ENCODE measurements at regions not wholly inside any gene's neighbourhood (a gene's known extent, or its start where the extent isn't known, plus 50 kb on each side); places are given as distances from the start of the nearest gene placed in this dataset.

GRCh38 chr5:124421584-124421983, 324.9 kb downstream of the ZNF608 start:
- no peak for DNase-seq (ENCODE audit: low read depth in 2 of 2)

GRCh38 chr5:124420952-124421351, 325.5 kb downstream of the ZNF608 start:
- DNase-seq (ENCODE audit: low read depth in 2 of 2), result no peak

GRCh38 chr5:124419531-124419930, 326.9 kb downstream of the ZNF608 start:
- no peak for DNase-seq (ENCODE audit: low read depth in 2 of 2)

GRCh38 chr5:124418390-124418789, 328.0 kb downstream of the ZNF608 start:
- no peak for DNase-seq (ENCODE audit: low read depth in 2 of 2)

GRCh38 chr5:124417196-124417595, 329.2 kb downstream of the ZNF608 start:
- DNase-seq (ENCODE audit: low read depth in 2 of 2), result no peak

GRCh38 chr5:124416627-124417026, 329.8 kb downstream of the ZNF608 start:
- no peak for DNase-seq (ENCODE audit: low read depth in 2 of 2)

- no peak for DNase-seq (ENCODE audit: low read depth in 2 of 2)
These were observed 331.5 kb downstream of the ZNF608 start for GRCh38 chr5:124414973-124415372.

GRCh38 chr5:124410539-124411488, 335.6 kb downstream of the ZNF608 start:
- no peak for DNase-seq (ENCODE audit: low read depth in 2 of 2)

GRCh38 chr5:124408738-124409453, 337.5 kb downstream of the ZNF608 start:
- no peak for DNase-seq (ENCODE audit: low read depth in 2 of 2)

- no peak for DNase-seq (ENCODE audit: low read depth in 2 of 2)
These were observed 341.6 kb downstream of the ZNF608 start for GRCh38 chr5:124404796-124405195.

- no peak for DNase-seq (ENCODE audit: low read depth in 2 of 2)
These were observed 343.2 kb downstream of the ZNF608 start for GRCh38 chr5:124403281-124403680.

- no peak for DNase-seq (ENCODE audit: low read depth in 2 of 2)
These were observed 344.3 kb downstream of the ZNF608 start for GRCh38 chr5:124402144-124402581.

GRCh38 chr5:124401476-124402143, 344.8 kb downstream of the ZNF608 start:
- DNase-seq (ENCODE audit: low read depth in 2 of 2), result no peak

GRCh38 chr5:124399426-124399961, 346.9 kb downstream of the ZNF608 start:
- DNase-seq (ENCODE audit: low read depth in 2 of 2), result no peak

- DNase-seq (ENCODE audit: low read depth in 2 of 2), result no peak
These were observed 348.0 kb downstream of the ZNF608 start for GRCh38 chr5:124398460-124398859.

GRCh38 chr5:124397317-124397716, 349.1 kb downstream of the ZNF608 start:
- DNase-seq (ENCODE audit: low read depth in 2 of 2), result no peak

- DNase-seq (ENCODE audit: low read depth in 2 of 2), result no peak
These were observed 350.5 kb downstream of the ZNF608 start for GRCh38 chr5:124395926-124396325.

- no peak for DNase-seq (ENCODE audit: low read depth in 2 of 2)
These were observed 351.2 kb downstream of the ZNF608 start for GRCh38 chr5:124395287-124395686.

GRCh38 chr5:124394700-124395245, 351.7 kb downstream of the ZNF608 start:
- DNase-seq (ENCODE audit: low read depth in 2 of 2), result no peak

GRCh38 chr5:124393584-124394379, 352.7 kb downstream of the ZNF608 start:
- DNase-seq (ENCODE audit: low read depth in 2 of 2), result no peak

GRCh38 chr5:124383693-124384092, 362.7 kb downstream of the ZNF608 start:
- DNase-seq (ENCODE audit: low read depth in 2 of 2), result no peak

Measured in stimulated activated CD8-positive, alpha-beta memory T cell treated with anti-CD3 and anti-CD28 coated beads, Interleukin-7, amount 100 ng/mL, for 4 hours (primary cell).